ENCODE measurements at regions not wholly inside any gene's neighbourhood (a gene's known extent, or its start where the extent isn't known, plus 50 kb on each side); places are given as distances from the start of the nearest gene placed in this dataset.
"Not testable (repeated sequence)": the region's sequence is repeated elsewhere in the genome, so short reads cannot be mapped to it uniquely, and the experiment has no call there.

GRCh38 chr6:85111481-85112011 is 338.3 kb upstream of the NT5E start:
- no peak for DNase-seq (ENCODE audit: low read depth in 2 of 3, low spot score in 2 of 3)

DNA sequence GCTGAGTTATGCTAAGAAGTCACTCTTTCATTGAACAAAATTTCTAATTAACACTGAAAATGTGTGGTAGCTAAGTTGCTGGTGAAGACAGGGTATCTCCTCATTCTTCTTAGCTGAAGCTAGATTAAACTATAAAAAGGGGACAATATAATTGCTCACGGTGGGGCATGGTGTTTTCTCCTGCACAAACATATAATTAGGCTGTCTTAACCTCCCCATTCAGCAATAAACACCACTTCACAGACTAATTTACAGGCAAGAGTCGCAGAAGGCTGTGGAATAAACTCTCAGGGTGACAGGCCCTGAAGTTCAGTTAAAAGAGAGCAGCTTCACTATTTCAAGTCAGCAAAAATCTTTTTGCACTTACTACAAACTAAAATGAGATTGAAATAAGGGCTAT is 338.9 kb upstream of the NT5E start:
- no peak for DNase-seq (ENCODE audit: low read depth in 2 of 3, low spot score in 2 of 3)

GRCh38 chr6:85107701-85108100 is 342.2 kb upstream of the NT5E start:
- DNase-seq (ENCODE audit: low read depth in 2 of 3, low spot score in 2 of 3): no peak

GRCh38 chr6:85096976-85097375 is 332.6 kb upstream of the TBX18 start:
- no peak for DNase-seq (ENCODE audit: low read depth in 2 of 3, low spot score in 2 of 3)

DNA sequence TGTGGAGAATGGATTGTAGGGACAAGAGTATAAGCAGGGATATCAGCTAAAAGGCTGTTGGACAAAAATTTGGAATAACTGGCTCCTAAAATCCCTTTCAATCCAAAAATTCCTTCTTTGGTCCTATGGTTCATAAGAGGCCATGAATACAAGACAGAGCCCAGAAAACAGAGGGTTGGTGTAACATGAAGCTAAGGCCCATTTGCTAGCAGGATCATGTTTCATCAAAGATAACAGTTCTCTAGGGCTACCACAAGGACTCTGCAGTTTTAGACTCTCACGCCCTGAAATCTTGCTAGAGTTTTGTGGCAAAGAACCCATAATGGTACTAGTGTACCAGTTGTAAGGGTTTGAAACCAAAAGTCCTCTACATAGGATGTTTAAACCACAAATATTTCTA is 327.8 kb upstream of the TBX18 start:
- DNase-seq (ENCODE audit: low read depth in 2 of 3, low spot score in 2 of 3): no peak

DNA sequence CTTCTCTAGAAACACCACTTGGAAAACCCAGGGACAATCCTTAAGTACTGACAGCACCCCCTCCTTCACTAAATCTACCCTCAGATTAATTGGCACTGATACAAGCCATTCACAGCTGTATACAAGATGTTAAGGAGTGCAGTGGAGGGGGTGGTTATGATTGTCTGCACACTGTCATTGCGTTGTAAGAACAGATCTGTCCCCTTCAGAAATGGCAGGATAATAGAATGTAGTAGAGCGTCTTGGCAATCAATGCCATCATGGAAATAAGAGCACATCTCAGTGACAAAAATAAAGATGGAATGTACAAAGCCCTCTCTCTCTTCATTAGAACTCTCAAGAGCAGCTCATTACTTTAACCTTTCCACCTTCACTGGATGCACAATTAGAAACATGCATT is 324.9 kb upstream of the TBX18 start:
- no peak for DNase-seq (ENCODE audit: low read depth in 2 of 3, low spot score in 2 of 3)

DNA sequence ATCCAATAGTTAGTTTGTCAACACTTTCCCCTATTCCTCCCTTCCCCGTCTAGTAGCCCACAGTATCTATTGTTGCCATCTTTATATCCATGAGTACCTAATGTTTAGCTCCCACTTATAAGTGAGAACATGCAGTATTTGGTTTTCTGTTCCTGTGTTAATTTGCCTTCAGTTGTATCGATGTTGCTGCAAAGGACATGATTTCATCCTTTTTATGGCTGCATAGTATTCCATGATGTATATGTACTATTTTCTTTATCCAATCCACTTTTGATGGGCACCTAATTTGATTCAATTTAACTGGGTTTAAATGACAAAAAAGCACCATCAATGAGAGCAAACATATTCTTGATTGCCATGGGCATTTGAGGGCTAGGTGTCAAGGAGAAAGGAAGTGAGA is 321.5 kb upstream of the TBX18 start:
- DNase-seq (ENCODE audit: low read depth in 2 of 3, low spot score in 2 of 3): no peak

- no peak for DNase-seq (ENCODE audit: low read depth in 2 of 3, low spot score in 2 of 3)
Measured at GRCh38 chr6:85081102-85081501, 316.7 kb upstream of the TBX18 start.

DNA sequence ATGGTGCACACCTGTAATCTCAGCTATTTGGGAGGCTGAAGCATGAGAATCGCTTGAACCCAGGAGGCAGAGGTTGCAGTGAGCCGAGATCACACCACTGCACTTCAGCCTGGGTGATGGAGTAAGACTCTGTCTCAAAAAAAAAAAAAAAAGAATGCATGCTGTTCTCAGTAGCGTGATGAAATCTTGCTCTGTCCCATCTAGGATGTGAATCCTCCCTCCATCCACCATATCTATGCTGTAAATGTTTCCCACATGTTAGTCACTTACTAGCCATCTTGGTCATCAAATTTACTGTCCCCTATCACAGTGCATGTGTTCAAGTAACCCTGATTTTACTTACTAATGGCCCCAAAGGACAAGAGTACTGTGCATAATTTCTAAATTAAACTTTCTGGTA is 315.4 kb upstream of the TBX18 start:
- no peak for DNase-seq (ENCODE audit: low read depth in 2 of 3, low spot score in 2 of 3)

DNA sequence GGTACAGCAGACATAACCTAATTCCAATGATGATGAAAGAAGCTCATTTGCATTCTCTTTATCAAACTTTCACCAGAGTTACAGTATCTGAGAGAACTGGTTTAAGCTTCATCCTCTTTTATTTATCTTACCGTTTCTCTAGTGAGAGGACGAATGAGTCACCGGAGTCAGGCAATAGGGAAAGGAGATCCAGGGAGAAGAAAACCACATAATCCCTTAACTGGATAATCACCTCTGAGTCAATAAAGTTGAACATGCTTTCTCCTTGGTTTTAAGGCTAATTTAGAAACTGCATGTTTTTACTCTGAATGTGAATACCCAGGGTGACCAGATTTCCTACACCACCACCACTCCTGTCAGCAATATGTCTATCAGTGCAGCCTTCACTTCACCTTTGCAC is 313.7 kb upstream of the TBX18 start:
- no peak for DNase-seq (ENCODE audit: low read depth in 2 of 3, low spot score in 2 of 3)

DNA sequence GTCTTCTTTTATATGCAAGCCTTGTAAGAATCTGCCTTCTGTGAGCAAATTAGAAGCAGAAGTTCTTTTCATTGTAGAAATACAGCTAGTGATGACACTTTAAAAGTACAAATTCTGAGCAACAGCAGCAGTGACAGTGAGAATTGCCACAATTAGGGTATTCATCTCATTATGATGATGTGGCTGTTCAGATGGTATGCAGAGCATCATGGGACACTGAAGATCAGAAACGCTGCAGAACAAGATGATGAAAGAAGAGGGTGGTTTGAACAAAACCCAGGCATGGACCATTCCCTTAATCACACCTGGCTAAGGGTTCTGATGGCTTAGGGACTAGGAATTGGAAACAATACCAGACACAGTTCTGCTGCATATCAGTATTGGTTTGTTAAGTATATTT is 312.7 kb upstream of the TBX18 start:
- no peak for DNase-seq (ENCODE audit: low read depth in 2 of 3, low spot score in 2 of 3)

- not testable (repeated sequence) for DNase-seq (ENCODE audit: low read depth in 2 of 3, low spot score in 2 of 3)
Measured at GRCh38 chr6:85071845-85072244, 307.4 kb upstream of the TBX18 start.

DNA sequence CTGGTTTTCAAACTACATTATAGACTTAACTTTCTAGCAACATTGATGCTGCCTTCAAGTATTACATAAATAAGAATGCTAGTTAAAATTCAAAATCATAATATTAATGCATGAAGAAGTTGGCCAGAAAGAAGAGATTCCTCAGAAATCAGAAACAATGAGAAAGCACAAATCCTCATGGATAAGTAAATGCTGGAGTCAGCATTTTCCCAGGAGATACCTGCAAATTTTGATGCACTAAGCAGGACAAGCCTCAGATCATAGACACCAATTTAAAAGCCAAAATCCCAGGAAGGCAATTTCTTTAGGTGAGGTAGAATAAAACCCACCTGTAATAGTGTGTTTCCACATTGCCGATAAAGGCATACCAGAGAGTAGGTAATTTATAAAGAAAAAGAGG is 305.2 kb upstream of the TBX18 start:
- DNase-seq (ENCODE audit: low read depth in 2 of 3, low spot score in 2 of 3): no peak

- no peak for DNase-seq (ENCODE audit: low read depth in 2 of 3, low spot score in 2 of 3)
Measured at GRCh38 chr6:85068221-85068620, 303.8 kb upstream of the TBX18 start.

DNA sequence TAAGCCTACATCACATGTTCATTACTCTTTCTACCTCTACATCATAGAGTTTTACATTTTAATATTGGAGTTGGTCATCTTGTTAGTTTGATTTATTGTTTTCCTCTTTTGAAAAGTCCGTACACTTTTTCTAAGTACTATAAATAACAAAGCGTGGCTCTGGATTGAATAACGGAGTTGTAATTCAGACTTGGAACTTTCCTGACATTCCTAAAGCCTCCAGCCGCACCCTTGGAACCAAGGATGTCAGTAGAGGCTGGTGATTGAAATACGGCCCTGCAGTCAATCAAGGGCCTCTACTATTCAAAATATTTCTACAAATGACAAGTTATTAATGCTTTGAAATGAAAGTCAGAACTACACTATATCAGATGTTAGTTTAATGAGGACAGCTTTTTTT is 301.9 kb upstream of the TBX18 start:
- DNase-seq (ENCODE audit: low read depth in 2 of 3, low spot score in 2 of 3): no peak

GRCh38 chr6:85065831-85066230 is 301.4 kb upstream of the TBX18 start:
- no peak for DNase-seq (ENCODE audit: low read depth in 2 of 3, low spot score in 2 of 3)

DNA sequence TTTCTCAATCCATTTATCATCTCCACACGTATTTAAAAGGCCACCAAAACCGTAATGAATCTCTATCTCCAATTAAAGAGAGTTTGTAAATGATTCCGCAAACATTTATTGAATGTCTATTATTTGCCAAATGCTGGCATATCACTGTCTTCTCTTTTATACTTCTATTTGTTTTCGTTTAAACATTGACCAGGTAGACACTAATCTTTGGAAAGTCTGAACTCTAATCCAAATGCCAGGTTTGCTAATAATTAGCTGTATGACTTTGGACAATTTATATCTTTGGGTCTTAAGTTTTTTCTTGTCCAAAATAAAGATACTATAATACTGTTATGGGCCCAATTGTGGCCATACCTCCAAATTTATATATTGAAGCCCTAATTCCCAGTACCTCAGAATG is 299.2 kb upstream of the TBX18 start:
- no peak for DNase-seq (ENCODE audit: low read depth in 2 of 3, low spot score in 2 of 3)

GRCh38 chr6:85062884-85063283 is 298.5 kb upstream of the TBX18 start:
- DNase-seq (ENCODE audit: low read depth in 2 of 3, low spot score in 2 of 3): no peak

GRCh38 chr6:85058806-85059205 is 294.4 kb upstream of the TBX18 start:
- no peak for DNase-seq (ENCODE audit: low read depth in 2 of 3, low spot score in 2 of 3)

DNA sequence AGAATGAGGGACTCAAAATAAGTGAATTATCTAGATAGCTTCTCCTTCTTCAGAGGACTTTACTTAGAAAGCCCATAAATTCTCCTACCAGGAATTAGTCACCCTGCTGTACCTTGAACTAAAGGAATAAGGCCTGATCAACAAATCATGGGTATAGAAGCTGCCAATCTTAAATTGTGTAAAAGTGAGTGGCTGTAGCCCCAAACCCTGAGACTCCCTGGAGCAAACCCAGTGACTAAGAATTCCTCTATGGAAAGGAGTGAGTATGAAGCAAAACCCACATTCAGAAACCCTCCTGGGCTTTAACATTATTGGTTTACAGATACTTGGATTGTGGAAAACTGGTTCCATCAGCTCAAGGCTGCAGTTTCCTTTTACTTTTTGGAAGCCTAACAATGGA is 285.8 kb upstream of the TBX18 start:
- DNase-seq (ENCODE audit: low read depth in 2 of 3, low spot score in 2 of 3): no peak

DNA sequence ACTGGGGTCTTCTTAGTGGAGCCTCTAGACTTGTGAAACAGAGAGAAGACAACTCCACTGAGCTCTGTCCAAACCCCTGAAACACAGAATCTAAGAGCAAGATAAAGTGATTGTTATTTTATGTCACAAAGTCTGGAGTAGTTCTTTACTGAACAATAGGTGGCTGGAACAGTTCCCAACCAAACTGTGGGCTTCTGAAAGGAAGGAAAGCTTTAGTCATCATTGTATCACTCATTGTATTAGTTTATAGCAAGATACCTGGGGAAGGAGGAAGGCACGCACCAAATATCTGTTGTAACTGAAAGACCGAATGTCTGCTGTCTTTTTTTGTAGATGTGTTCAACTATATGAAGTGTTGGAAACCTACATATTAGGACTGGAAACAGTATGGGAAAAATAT is 284.9 kb upstream of the TBX18 start:
- DNase-seq (ENCODE audit: low read depth in 2 of 3, low spot score in 2 of 3): no peak

DNA sequence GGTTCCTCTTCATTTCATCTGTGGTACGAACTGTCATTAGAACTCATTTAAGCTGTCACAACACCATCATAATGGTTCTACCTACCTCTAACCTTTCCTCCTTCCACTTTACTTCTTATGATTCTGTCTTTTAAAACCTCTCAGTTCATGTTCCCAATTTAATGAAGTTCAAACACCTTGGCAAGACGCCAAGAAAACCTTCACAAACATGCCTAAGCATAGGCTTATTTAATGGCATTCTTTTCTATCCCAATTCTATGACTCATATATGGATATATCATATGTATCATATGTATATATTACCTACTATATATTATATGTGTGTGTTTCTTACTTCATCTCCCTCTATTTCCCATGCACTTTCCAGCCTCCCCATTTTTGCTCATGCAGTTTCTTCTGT is 283.4 kb upstream of the TBX18 start:
- DNase-seq (ENCODE audit: low read depth in 2 of 3, low spot score in 2 of 3): no peak

GRCh38 chr6:85045767-85046166 is 281.4 kb upstream of the TBX18 start:
- not testable (repeated sequence) for DNase-seq (ENCODE audit: low read depth in 2 of 3, low spot score in 2 of 3)

- DNase-seq (ENCODE audit: low read depth in 2 of 3, low spot score in 2 of 3): no peak
Measured at GRCh38 chr6:85044361-85044760, 280.0 kb upstream of the TBX18 start.

Measured in hematopoietic multipotent progenitor cell (in vitro differentiated cells).